Body of pancreas (tissue), 4 donors: ENCODE measurements at regions not wholly inside any gene's neighbourhood (a gene's known extent, or its start where the extent isn't known, plus 50 kb on each side); places are given as distances from the start of the nearest gene placed in this dataset.
A peak's percentile ranks its signal among the peaks of the same experiment; 100 is the strongest.

Experiments
- ATAC-seq: fragments of 150-250 bp; one replicate; pipeline ENCODE4 v1.9.1; 2016
- DNase-seq, 4 donors: peaks; one replicate each; pipeline ENCODE4 v3.0.0-alpha.2; 2019
- H3K27ac ChIP-seq, 4 donors: fragments of 200-600 bp; sonication (generic); 1 replicate in 3 of 4; 2 replicates in 1 of 4; pipeline versions ENCODE4 v1.5.1 to v1.6.1; 2016 to 2019; ENCODE audit warnings: mild to moderate bottlenecking in 1 of 4, mixed read lengths in 1 of 4, moderate library complexity in 1 of 4
- H3K27me3 ChIP-seq, 2 donors: fragments of 200-600 bp; sonication (generic); one replicate each; pipeline ENCODE4 v1.6.0; 2016; ENCODE audit warnings: mild to moderate bottlenecking in 1 of 2
- H3K36me3 ChIP-seq, 2 donors: fragments of 200-600 bp; sonication (generic); replicated peaks in 1 of 2; 2 replicates each; pipeline ENCODE4 v1.5.1; 2016; ENCODE audit warnings: low read depth in 2 of 2; ENCODE audit not compliant: insufficient read depth in 1 of 2
- H3K4me1 ChIP-seq: fragments of 200-600 bp; sonication (generic); one replicate; pipeline ENCODE4 v1.6.0; 2016
- H3K4me3 ChIP-seq, 2 donors: fragments of 200-600 bp; sonication (generic); 1 replicate in 1 of 2; 2 replicates in 1 of 2; pipeline ENCODE4 v1.5.1; 2016 to 2019
- H3K9me3 ChIP-seq, 3 donors: fragments of 200-600 bp; sonication (generic); 1 replicate in 2 of 3; 2 replicates in 1 of 3; pipeline ENCODE4 v1.5.1; 2016
- POLR2A ChIP-seq, 3 donors: fragments of 450-650 bp; IDR thresholded peaks; one replicate each; pipeline ENCODE4 v1.6.1; 2016; ENCODE audit warnings: antibody characterized with exemption in 3 of 3, mild to moderate bottlenecking in 2 of 3
- WGBS, 2 donors: methylation state at CpG; one replicate each; pipeline ENCODE4 v1.1.5; 2017; 5-methylcytosine and 5-hydroxymethylcytosine counted together
- intact Hi-C: fragments of 100-400 bp; cut with DNase I; formaldehyde crosslinking; loops from one replicate; pipeline ENCODE4 v1.15.1; 2023
- TF ChIP-seq, protein P1 (sequence below), 7 experiments: fragments of 450-650 bp in 4 of 7; fragments of 200-600 bp in 3 of 7; sonication (generic) in 3 of 7; IDR thresholded peaks; one replicate each; pipeline ENCODE4 v1.5.1; 2016 to 2019; ENCODE audit warnings: antibody characterized with exemption in 7 of 7

DNA sequence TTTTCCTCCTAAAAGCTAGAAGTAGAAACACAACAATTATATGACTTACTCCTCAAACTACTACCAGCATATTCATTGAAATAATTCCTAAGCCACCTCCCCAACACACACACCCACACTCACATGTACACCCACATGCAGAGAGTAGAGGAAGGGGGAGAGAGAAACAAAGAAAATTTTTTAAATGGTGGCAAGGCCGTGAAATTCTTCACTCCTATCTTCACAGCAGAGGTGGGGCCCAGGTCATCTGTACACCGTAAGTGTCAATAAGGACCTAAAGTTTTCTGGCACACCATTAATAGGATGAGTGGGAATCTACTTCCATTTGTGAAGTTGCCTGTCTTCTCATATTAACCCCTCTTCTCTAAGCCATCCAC lies 73.9 kb upstream of the EGLN3 start:
- H3K4me1 ChIP-seq = no peaks in the 10 kb centered on the region
- WGBS, 2 donors = 36 to 89% methylated on average over 2 of the region's 2 CpGs

DNA sequence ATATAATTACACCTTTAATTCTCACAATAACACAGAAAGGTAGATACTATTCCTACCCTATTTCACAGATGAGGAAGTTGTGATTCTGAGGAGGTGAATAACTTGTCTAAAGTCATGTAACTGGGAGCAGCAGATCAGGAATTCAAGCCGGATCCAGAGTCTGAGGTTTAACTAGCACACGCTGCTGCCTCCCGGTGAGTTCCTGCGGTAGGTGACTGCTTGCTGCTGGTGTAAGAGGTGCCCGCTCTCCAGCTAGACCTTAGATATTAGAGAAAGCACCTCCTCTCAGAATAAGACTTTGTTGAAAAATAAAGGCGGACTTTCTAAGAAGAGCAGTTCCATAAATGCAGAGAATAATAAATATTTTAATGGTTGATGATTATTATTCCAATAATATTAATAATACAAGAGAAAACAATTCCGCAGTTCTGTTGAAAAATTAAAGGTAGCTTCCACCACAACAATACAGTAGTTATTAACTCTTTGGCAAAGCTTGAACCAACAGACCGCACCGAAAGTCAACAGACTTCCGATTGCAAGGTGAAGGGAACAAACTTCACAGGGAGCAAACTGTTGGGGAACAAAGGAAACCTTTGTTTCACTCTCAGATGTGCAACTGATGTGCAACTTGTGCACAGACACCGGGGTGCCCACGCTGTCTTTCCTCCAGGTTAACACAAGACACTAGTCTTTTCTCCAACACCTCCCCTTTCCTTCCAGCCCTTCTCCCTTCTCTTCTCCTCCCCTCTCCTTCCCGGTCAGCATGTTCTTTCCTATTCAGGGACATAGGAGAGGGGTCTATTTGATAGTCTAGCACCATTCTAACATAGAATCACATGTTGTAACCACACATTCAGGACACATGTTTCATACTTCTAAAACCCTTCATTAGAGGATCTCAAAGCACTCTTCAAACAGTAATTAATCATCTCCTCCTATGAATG lies 73.2 kb upstream of the EGLN3 start:
- 30 to 63% methylated on average over 13 of the region's 13 CpGs for WGBS, 2 donors
- Histone ChIP-seq H3K4me1 (no peaks in the 10 kb centered on the region), H3K27me3 (no peaks in the 10 kb centered on the region), H3K4me3 (no peak overlapping the region), H3K27ac (no peak overlapping the region), H3K36me3 (no peaks in the 10 kb centered on the region), H3K9me3 (no peaks in the 10 kb centered on the region)
- intact Hi-C loops = no loop called here
- peak in 2 of 4 donors; percentile 13 to 25 for DNase-seq
- ATAC-seq = peak; percentile 40
- TF ChIP-seq, protein P1, sequence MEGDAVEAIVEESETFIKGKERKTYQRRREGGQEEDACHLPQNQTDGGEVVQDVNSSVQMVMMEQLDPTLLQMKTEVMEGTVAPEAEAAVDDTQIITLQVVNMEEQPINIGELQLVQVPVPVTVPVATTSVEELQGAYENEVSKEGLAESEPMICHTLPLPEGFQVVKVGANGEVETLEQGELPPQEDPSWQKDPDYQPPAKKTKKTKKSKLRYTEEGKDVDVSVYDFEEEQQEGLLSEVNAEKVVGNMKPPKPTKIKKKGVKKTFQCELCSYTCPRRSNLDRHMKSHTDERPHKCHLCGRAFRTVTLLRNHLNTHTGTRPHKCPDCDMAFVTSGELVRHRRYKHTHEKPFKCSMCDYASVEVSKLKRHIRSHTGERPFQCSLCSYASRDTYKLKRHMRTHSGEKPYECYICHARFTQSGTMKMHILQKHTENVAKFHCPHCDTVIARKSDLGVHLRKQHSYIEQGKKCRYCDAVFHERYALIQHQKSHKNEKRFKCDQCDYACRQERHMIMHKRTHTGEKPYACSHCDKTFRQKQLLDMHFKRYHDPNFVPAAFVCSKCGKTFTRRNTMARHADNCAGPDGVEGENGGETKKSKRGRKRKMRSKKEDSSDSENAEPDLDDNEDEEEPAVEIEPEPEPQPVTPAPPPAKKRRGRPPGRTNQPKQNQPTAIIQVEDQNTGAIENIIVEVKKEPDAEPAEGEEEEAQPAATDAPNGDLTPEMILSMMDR (IDR thresholded peaks at IDR 0.05) = no peak
- no peak for TF ChIP-seq POLR2A (IDR thresholded peaks at IDR 0.05)

More for the DNA sequence above, 73.9 kb upstream of the EGLN3 start:
- no peak for TF ChIP-seq POLR2A (IDR thresholded peaks at IDR 0.05)
- TF ChIP-seq, protein P1 (IDR thresholded peaks at IDR 0.05) = no peak
- Histone ChIP-seq H3K27ac (no peak overlapping the region), H3K27me3 (no peaks in the 10 kb centered on the region), H3K36me3 (no peaks in the 10 kb centered on the region), H3K4me3 (no peak overlapping the region), H3K9me3 (no peaks in the 10 kb centered on the region)
- DNase-seq (no peak), ATAC-seq (no peak)
- intact Hi-C loops = no loop called here

DNA sequence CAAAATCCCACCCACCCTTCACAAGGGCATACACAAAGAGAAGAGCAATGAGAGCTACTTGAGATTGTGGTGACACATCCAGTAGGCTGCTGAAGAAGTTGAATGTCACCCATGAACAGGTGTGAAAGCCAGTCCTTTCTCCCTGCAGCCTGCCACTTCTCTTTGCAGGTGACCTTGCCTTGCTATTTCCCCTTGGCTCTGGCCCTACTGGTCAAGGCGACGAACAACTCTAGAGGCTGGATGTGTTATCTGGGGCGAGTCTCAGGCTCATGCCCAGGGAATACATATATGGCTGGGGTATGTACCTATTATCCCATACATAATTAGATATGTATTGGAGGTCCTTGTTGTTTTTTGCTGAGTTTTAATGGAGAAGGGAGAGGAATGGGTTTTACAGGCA lies 70.2 kb upstream of the EGLN3 start:
- H3K4me3 ChIP-seq = no peak overlapping the region
- DNase-seq (peak in 2 of 4 donors; percentile 10 to 12), ATAC-seq (no peak)
- H3K4me1 ChIP-seq = no peaks in the 10 kb centered on the region
- H3K9me3 ChIP-seq = no peaks in the 10 kb centered on the region
- 37 to 39% methylated on average over 3 of the region's 3 CpGs for WGBS, 2 donors
- no peak overlapping the region for H3K27ac ChIP-seq
- intact Hi-C loops = no loop called here
- no peaks in the 10 kb centered on the region for H3K27me3 ChIP-seq
- TF ChIP-seq, protein P1 (IDR thresholded peaks at IDR 0.05) = no peak
- no peak for TF ChIP-seq POLR2A (IDR thresholded peaks at IDR 0.05)
- H3K36me3 ChIP-seq = no peaks in the 10 kb centered on the region

DNA sequence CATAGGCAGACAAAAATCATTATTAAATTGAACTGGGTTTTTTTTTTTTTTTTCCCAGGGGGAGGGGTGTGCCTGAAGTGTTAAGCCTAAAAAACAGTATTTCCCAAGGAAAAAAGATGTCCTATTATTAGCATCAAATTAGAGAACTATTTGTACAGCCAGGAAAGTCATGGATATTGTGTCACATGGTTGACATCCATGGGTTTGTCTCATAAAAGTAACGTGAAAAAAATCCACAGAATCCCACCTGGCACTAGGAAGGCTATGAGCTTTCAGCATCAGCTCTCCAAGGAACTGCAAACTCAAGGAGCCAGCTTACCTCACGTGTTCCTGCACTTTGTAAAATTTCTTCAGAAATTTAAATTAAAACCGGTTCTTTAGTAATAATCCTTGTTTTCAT lies 69.1 kb upstream of the EGLN3 start:
- H3K27me3 ChIP-seq = no peaks in the 10 kb centered on the region
- ATAC-seq = no peak
- intact Hi-C loops = no loop called here
- H3K4me3 ChIP-seq = no peak overlapping the region
- no peak for DNase-seq
- 87 to 90% methylated on average over 3 of the region's 3 CpGs for WGBS, 2 donors
- TF ChIP-seq, protein P1 (IDR thresholded peaks at IDR 0.05) = no peak
- TF ChIP-seq POLR2A (IDR thresholded peaks at IDR 0.05) = no peak
- H3K4me1 ChIP-seq = no peaks in the 10 kb centered on the region
- H3K9me3 ChIP-seq = no peaks in the 10 kb centered on the region
- H3K36me3 ChIP-seq = no peaks in the 10 kb centered on the region
- H3K27ac ChIP-seq = no peak overlapping the region
